Ishikawa (cell line): ENCODE measurements at regions not wholly inside any gene's neighbourhood (a gene's known extent, or its start where the extent isn't known, plus 50 kb on each side); places are given as distances from the start of the nearest gene placed in this dataset.

Source experiments
- CEBPB ChIP-seq: IDR thresholded peaks from 2 replicates; pipeline ENCODE4 v1.6.1; 2012
- CREB1 ChIP-seq: IDR thresholded peaks from 2 replicates; pipeline ENCODE4 v1.6.1; 2012; ENCODE audit warnings: low read depth
- EP300 ChIP-seq: IDR thresholded peaks from 2 replicates; pipeline ENCODE4 v1.6.1; 2012; ENCODE audit warnings: borderline replicate concordance
- FOXM1 ChIP-seq: IDR thresholded peaks from 2 replicates; pipeline ENCODE4 v1.6.1; 2012; ENCODE audit warnings: low read depth, borderline replicate concordance
- MAX ChIP-seq: IDR thresholded peaks from 2 replicates; pipeline ENCODE4 v1.6.1; 2012
- NFIC ChIP-seq: IDR thresholded peaks from 2 replicates; pipeline ENCODE4 v1.6.1; 2012
- RAD21 ChIP-seq: IDR thresholded peaks from 2 replicates; pipeline ENCODE4 v1.6.1; 2012; ENCODE audit warnings: low read depth
- REST ChIP-seq: IDR thresholded peaks from 2 replicates; pipeline ENCODE4 v1.6.1; 2012; ENCODE audit warnings: low read depth, mild to moderate bottlenecking
- TAF1 ChIP-seq: IDR thresholded peaks from 2 replicates; pipeline ENCODE4 v1.6.1; 2012; ENCODE audit warnings: low read depth, mild to moderate bottlenecking
- TCF12 ChIP-seq: IDR thresholded peaks from 2 replicates; pipeline ENCODE4 v1.6.1; 2012; ENCODE audit warnings: low read depth
- TEAD4 ChIP-seq: IDR thresholded peaks from 2 replicates; pipeline ENCODE4 v1.6.1; 2012
- USF1 ChIP-seq: IDR thresholded peaks from 2 replicates; pipeline ENCODE4 v1.6.1; 2012
- YY1 ChIP-seq: IDR thresholded peaks from 2 replicates; pipeline ENCODE4 v1.6.1; 2012; ENCODE audit warnings: low read depth
- ZBTB7A ChIP-seq: IDR thresholded peaks from 2 replicates; pipeline ENCODE4 v1.6.1; 2012; ENCODE audit warnings: low read depth

- TF ChIP-seq CEBPB: no peak
Measured at GRCh38 chr22:49028111-49028510, 799.6 kb downstream of the BRD1 start.

- TF ChIP-seq REST (no peak), MAX (no peak), YY1 (no peak), CREB1 (no peak), TAF1 (no peak), CEBPB (no peak), TCF12 (no peak), TEAD4 (no peak), RAD21 (no peak), USF1 (no peak), NFIC (no peak), EP300 (no peak), FOXM1 (no peak)
Measured at GRCh38 chr22:49027368-49027670, 800.4 kb downstream of the BRD1 start.

- no peak for TF ChIP-seq TEAD4
- no peak for TF ChIP-seq TCF12
- TF ChIP-seq TAF1: no peak
- no peak for TF ChIP-seq CREB1
- TF ChIP-seq REST: no peak
- no peak for TF ChIP-seq YY1
- no peak for TF ChIP-seq EP300
- TF ChIP-seq ZBTB7A: no peak
- no peak for TF ChIP-seq MAX
Measured at GRCh38 chr22:49026494-49027367, 800.9 kb downstream of the BRD1 start.

- TF ChIP-seq RAD21: no peak
- TF ChIP-seq USF1: no peak
- no peak for TF ChIP-seq REST
- no peak for TF ChIP-seq CEBPB
- no peak for TF ChIP-seq EP300
- TF ChIP-seq MAX: no peak
- TF ChIP-seq FOXM1: no peak
- TF ChIP-seq CREB1: no peak
- no peak for TF ChIP-seq TEAD4
Measured at GRCh38 chr22:49025791-49026493, 801.7 kb downstream of the BRD1 start.
